ENCODE measurements at regions not wholly inside any gene's neighbourhood (a gene's known extent, or its start where the extent isn't known, plus 50 kb on each side); places are given as distances from the start of the nearest gene placed in this dataset.
"Not testable (repeated sequence)": the region's sequence is repeated elsewhere in the genome, so short reads cannot be mapped to it uniquely, and the experiment has no call there.

- no peak for DNase-seq
These were observed 120.7 kb upstream of the BANK1 start for GRCh38 chr4:101669832-101670188.

- no peak for DNase-seq
These were observed 121.2 kb upstream of the BANK1 start for GRCh38 chr4:101669138-101669831.

- DNase-seq: no peak
These were observed 123.2 kb upstream of the BANK1 start for GRCh38 chr4:101667348-101667747.

- DNase-seq: peak; percentile 90
These were observed 129.9 kb upstream of the BANK1 start for GRCh38 chr4:101660607-101661006.

GRCh38 chr4:101655857-101656256, 134.7 kb upstream of the BANK1 start:
- DNase-seq: no peak

GRCh38 chr4:101655005-101655404, 135.5 kb upstream of the BANK1 start:
- no peak for DNase-seq

GRCh38 chr4:101651778-101652177, 138.8 kb upstream of the BANK1 start:
- DNase-seq: no peak

- no peak for DNase-seq
These were observed 140.6 kb upstream of the BANK1 start for GRCh38 chr4:101649790-101650515.

- DNase-seq: no peak
These were observed 142.9 kb upstream of the BANK1 start for GRCh38 chr4:101647710-101648034.

GRCh38 chr4:101644516-101644915, 146.0 kb upstream of the BANK1 start:
- DNase-seq: no peak

- DNase-seq: no peak
These were observed 147.2 kb upstream of the BANK1 start for GRCh38 chr4:101643186-101643837.

- DNase-seq: not testable (repeated sequence)
These were observed 157.8 kb upstream of the BANK1 start for GRCh38 chr4:101632766-101633165.

- DNase-seq: no peak
These were observed 160.1 kb upstream of the BANK1 start for GRCh38 chr4:101630319-101630986.

- no peak for DNase-seq
These were observed 169.4 kb upstream of the BANK1 start for GRCh38 chr4:101621120-101621519.

GRCh38 chr4:101615652-101616051, 174.9 kb upstream of the BANK1 start:
- DNase-seq: no peak

GRCh38 chr4:101606989-101607388, 183.5 kb upstream of the BANK1 start:
- not testable (repeated sequence) for DNase-seq

- no peak for DNase-seq
These were observed 185.6 kb upstream of the BANK1 start for GRCh38 chr4:101604976-101605375.

- DNase-seq: no peak
These were observed 190.2 kb upstream of the BANK1 start for GRCh38 chr4:101600287-101600686.

GRCh38 chr4:101599620-101600019, 190.9 kb upstream of the BANK1 start:
- DNase-seq: no peak

GRCh38 chr4:101596781-101597552, 193.6 kb upstream of the BANK1 start:
- DNase-seq: no peak

GRCh38 chr4:101594588-101594987, 195.9 kb upstream of the BANK1 start:
- DNase-seq: no peak

- no peak for DNase-seq
These were observed 196.9 kb upstream of the BANK1 start for GRCh38 chr4:101593666-101594065.

- DNase-seq: no peak
These were observed 206.2 kb upstream of the BANK1 start for GRCh38 chr4:101584306-101584705.
